ENCODE measurements at regions not wholly inside any gene's neighbourhood (a gene's known extent, or its start where the extent isn't known, plus 50 kb on each side); places are given as distances from the start of the nearest gene placed in this dataset.

DNA sequence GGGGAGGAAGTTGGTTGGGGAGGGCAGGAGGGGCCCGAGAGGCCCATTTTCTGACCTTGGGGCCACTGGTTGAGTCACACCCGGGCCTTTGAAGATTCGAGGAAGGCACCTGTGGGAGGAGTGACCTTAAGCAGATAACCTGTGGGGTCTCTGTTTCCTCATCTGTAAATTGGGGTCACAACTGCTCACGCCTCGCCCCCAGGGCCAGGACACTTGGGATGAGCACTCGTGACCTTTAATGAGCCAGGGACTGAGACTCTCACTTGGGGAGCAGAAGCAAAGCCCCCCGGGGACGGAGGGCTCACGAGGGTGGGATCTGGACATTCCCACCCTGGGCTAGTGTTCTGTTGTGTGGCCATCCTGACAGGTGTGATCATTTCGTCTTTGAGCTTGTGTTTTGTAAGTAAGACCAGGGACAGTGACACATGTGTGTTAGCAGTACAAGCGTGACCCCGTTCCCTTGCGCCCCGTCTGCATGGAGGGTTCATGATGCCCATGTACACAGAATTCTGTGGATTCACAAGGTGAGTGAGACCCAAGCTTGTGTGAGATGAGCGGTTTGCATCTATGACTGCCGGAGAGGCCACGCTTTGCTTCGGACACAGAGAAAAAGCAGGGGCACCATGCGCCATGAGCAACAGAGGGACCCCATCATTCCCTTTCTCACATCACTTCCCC lies 79.3 kb upstream of the PMEPA1 start:
- TF ChIP-seq, protein P1, sequence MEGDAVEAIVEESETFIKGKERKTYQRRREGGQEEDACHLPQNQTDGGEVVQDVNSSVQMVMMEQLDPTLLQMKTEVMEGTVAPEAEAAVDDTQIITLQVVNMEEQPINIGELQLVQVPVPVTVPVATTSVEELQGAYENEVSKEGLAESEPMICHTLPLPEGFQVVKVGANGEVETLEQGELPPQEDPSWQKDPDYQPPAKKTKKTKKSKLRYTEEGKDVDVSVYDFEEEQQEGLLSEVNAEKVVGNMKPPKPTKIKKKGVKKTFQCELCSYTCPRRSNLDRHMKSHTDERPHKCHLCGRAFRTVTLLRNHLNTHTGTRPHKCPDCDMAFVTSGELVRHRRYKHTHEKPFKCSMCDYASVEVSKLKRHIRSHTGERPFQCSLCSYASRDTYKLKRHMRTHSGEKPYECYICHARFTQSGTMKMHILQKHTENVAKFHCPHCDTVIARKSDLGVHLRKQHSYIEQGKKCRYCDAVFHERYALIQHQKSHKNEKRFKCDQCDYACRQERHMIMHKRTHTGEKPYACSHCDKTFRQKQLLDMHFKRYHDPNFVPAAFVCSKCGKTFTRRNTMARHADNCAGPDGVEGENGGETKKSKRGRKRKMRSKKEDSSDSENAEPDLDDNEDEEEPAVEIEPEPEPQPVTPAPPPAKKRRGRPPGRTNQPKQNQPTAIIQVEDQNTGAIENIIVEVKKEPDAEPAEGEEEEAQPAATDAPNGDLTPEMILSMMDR (IDR thresholded peaks at IDR 0.05; ENCODE audit: extremely low read depth in 1 of 2, insufficient read depth in 1 of 2, low read depth in 1 of 2, low read length in 2 of 2) = no peak
- no peak for TF ChIP-seq POLR2AphosphoS5 (IDR thresholded peaks at IDR 0.05; ENCODE audit: insufficient read depth, low read depth, low read length)
- no peak for TF ChIP-seq POLR2A (IDR thresholded peaks at IDR 0.05; ENCODE audit: low read depth, low read length)
- TF ChIP-seq MYC (IDR thresholded peaks at IDR 0.05; ENCODE audit: low read depth, low read length) = no peak
